ENCODE measurements at regions not wholly inside any gene's neighbourhood (a gene's known extent, or its start where the extent isn't known, plus 50 kb on each side); places are given as distances from the start of the nearest gene placed in this dataset.
"Not testable (repeated sequence)": the region's sequence is repeated elsewhere in the genome, so short reads cannot be mapped to it uniquely, and the experiment has no call there.

DNA sequence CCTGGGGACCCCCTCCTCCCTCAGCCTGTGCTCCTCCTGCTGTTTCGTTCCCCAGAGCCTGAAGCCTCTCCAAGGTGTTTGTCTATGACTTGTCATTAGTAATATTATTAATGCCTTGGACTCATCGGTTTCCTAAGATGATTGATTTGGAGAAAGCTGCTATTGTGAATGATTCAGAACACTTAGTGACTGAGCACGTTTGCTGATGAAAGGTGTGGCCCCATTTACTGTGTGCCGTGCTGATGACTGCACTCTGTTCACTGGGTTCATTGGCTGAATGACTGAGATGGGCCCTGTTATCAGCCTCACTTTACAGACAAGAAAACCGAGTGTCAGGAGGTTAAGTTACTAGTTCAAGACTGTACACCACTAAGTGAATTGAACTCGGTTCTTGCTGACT is 111.4 kb downstream of the SPP2 start:
- 90% methylated on average over 6 of the region's 6 CpGs for WGBS
- Histone ChIP-seq H3K9me3 (no peaks in the 10 kb centered on the region), H3K4me3 (no peak overlapping the region), H3K27ac (no peak overlapping the region), H3K36me3 (no peaks in the 10 kb centered on the region), H3K4me1 (replicated peaks) (no peaks in the 10 kb centered on the region), H3K27me3 (replicated peaks; ENCODE audit: insufficient read depth) (no peaks in the 10 kb centered on the region)
- TF ChIP-seq POLR2AphosphoS5 (IDR thresholded peaks at IDR 0.05) (no peak), POLR2A (IDR thresholded peaks at IDR 0.05) (no peak)
- TF ChIP-seq, protein P1, sequence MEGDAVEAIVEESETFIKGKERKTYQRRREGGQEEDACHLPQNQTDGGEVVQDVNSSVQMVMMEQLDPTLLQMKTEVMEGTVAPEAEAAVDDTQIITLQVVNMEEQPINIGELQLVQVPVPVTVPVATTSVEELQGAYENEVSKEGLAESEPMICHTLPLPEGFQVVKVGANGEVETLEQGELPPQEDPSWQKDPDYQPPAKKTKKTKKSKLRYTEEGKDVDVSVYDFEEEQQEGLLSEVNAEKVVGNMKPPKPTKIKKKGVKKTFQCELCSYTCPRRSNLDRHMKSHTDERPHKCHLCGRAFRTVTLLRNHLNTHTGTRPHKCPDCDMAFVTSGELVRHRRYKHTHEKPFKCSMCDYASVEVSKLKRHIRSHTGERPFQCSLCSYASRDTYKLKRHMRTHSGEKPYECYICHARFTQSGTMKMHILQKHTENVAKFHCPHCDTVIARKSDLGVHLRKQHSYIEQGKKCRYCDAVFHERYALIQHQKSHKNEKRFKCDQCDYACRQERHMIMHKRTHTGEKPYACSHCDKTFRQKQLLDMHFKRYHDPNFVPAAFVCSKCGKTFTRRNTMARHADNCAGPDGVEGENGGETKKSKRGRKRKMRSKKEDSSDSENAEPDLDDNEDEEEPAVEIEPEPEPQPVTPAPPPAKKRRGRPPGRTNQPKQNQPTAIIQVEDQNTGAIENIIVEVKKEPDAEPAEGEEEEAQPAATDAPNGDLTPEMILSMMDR (IDR thresholded peaks at IDR 0.05), result no peak
- intact Hi-C loops (cut with DNase I), result no loop called here
- no peak for DNase-seq (ENCODE audit: low spot score)

DNA sequence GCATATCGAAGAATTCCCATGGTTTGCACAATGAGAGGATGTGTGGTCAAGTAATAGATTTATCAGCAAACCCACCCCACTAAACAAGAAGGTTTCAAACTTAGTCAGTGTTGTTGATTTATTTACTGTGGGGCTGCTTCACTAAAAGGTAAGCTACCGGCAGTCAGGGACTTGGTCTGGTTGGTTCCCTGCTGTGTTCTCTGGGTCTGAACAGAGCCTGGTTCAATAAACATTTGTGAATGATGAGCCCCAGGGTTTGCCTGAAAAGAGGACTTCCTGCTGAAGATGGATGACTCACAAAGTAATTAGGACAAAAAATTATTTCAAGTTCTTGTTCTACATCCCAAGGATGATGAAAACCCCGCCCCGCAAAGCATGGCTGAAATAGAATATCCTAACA is 108.3 kb downstream of the SPP2 start:
- no peaks in the 10 kb centered on the region for H3K4me1 ChIP-seq (replicated peaks)
- no peak for TF ChIP-seq POLR2A (IDR thresholded peaks at IDR 0.05)
- TF ChIP-seq, protein P1 (IDR thresholded peaks at IDR 0.05), result no peak
- no peak for TF ChIP-seq POLR2AphosphoS5 (IDR thresholded peaks at IDR 0.05)
- no peaks in the 10 kb centered on the region for H3K9me3 ChIP-seq
- no peak overlapping the region for H3K4me3 ChIP-seq
- H3K27ac ChIP-seq, result no peak overlapping the region
- 95% methylated on average over 4 of the region's 4 CpGs for WGBS
- intact Hi-C loops (cut with DNase I), result no loop called here
- DNase-seq (ENCODE audit: low spot score), result no peak
- no peaks in the 10 kb centered on the region for H3K27me3 ChIP-seq (replicated peaks; ENCODE audit: insufficient read depth)
- no peaks in the 10 kb centered on the region for H3K36me3 ChIP-seq

DNA sequence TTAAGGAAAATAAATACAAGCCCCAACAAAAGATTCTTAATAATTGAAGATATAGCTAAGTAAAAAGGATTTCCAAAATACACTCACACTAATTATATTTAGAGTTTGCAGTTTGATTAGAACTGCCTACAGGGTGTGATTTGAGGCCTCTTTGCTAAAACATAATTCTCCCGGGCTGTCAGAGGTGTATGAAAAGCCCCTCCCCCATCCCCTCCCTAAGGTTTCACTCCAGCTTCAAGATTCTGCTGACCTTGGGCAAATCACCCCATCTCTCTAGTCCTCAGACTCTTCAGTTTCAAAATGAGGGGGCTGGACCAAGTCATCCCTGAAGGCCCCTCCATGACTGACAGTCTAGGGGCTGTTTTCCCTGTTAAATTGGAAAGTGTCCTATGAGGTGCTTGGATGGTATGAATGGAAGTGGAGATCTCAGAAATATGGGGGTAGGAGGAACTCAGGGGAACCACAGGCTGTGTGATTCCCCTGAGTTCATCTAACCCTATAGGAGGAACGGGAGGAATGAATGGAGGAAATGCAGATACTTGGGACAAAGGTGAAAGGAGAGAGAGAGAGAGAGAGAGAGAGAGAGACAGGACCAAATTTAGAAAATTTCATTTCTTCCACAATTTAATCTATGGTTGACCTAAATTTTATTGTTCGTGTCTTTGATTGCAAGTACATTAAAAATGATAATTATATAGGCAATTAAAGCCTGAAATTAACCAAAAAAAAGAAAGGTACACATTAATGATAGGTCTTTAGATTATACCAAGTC is 107.5 kb downstream of the SPP2 start:
- no peak overlapping the region for H3K4me3 ChIP-seq
- TF ChIP-seq POLR2AphosphoS5 (IDR thresholded peaks at IDR 0.05) (no peak), POLR2A (IDR thresholded peaks at IDR 0.05) (no peak)
- TF ChIP-seq, protein P1 (IDR thresholded peaks at IDR 0.05), result no peak
- WGBS, result 84% methylated on average over 3 of the region's 3 CpGs
- DNase-seq (ENCODE audit: low spot score), result no peak
- intact Hi-C loops (cut with DNase I), result no loop called here
- no peaks in the 10 kb centered on the region for H3K9me3 ChIP-seq
- no peaks in the 10 kb centered on the region for H3K4me1 ChIP-seq (replicated peaks)
- no peaks in the 10 kb centered on the region for H3K27me3 ChIP-seq (replicated peaks; ENCODE audit: insufficient read depth)
- H3K36me3 ChIP-seq, result no peaks in the 10 kb centered on the region
- no peak overlapping the region for H3K27ac ChIP-seq

DNA sequence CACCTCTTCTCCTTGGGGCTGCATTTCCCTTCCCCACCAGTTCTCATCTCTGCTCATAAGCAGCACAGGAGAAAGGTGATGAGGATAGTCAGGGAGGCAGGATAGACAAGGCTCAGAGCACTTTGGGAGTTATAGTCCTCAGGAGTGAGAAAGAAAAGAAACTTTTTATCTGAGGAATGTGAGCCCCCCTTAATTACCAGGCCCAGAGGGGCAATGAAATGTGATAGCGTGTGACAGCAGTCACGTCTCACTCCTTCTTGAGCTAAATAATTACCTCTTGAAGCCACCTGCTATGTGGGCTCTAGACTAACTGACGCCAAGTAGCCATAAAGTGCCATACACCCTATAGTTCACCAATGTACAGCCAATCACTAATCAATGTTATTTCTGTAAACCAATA is 105.8 kb downstream of the SPP2 start:
- Histone ChIP-seq H3K27me3 (replicated peaks; ENCODE audit: insufficient read depth) (no peaks in the 10 kb centered on the region), H3K4me3 (no peak overlapping the region), H3K4me1 (replicated peaks) (no peaks in the 10 kb centered on the region), H3K36me3 (no peaks in the 10 kb centered on the region), H3K9me3 (no peaks in the 10 kb centered on the region), H3K27ac (no peak overlapping the region)
- DNase-seq (ENCODE audit: low spot score), result no peak
- intact Hi-C loops (cut with DNase I), result no loop called here
- TF ChIP-seq POLR2A (IDR thresholded peaks at IDR 0.05) (no peak), POLR2AphosphoS5 (IDR thresholded peaks at IDR 0.05) (no peak)
- TF ChIP-seq, protein P1 (IDR thresholded peaks at IDR 0.05), result no peak
- 85% methylated on average over 3 of the region's 3 CpGs for WGBS

DNA sequence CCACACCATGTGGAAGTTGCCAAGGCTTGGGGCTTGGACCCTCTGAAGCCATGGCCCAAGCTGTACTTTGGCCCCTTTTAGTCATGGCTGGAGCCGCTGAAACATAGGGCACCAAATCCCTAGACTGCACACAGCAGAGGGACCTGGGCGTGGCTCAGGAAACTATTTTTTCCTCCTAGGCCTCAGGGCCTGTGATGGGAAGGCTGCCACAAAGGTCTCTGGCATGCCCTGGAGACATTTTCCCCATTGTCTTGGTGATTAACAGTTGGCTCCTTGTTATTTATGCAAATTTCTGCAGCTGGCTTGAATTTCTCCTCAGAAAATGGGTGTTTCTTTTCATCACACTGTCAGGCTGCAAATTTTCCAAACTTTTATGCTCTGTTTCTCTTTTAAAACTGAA is 102.3 kb downstream of the SPP2 start:
- H3K27me3 ChIP-seq (replicated peaks; ENCODE audit: insufficient read depth); DNase-seq (ENCODE audit: low spot score); H3K9me3 ChIP-seq; intact Hi-C loops (cut with DNase I); H3K4me3 ChIP-seq; H3K4me1 ChIP-seq (replicated peaks); H3K27ac ChIP-seq; H3K36me3 ChIP-seq: not testable (repeated sequence)
- WGBS, result 100% methylated on average over 2 of the region's 2 CpGs

Measured in prostate gland (tissue), 2 donors.